ENCODE measurements at regions not wholly inside any gene's neighbourhood (a gene's known extent, or its start where the extent isn't known, plus 50 kb on each side); places are given as distances from the start of the nearest gene placed in this dataset.

DNA sequence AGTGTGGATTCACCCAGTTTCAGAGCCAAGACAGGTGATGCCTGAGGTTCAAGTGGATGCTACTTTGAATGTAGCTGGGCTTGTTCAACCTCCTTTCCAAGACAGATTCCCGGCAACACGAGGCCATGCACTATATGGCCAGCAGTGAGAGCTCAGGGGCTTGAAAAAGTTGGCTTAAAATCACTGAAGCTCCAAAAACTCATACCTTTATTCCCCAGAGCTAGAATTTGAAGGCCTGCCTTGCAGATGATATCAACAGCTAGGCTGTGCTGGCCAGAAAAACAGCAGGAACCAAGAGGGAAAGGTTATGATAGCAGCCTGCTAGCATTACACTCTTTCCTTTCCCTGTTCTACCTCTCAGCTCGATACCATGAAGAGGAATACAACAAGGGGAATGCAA, 120.2 kb upstream of the DAB2 start:
- TF ChIP-seq, protein P1, sequence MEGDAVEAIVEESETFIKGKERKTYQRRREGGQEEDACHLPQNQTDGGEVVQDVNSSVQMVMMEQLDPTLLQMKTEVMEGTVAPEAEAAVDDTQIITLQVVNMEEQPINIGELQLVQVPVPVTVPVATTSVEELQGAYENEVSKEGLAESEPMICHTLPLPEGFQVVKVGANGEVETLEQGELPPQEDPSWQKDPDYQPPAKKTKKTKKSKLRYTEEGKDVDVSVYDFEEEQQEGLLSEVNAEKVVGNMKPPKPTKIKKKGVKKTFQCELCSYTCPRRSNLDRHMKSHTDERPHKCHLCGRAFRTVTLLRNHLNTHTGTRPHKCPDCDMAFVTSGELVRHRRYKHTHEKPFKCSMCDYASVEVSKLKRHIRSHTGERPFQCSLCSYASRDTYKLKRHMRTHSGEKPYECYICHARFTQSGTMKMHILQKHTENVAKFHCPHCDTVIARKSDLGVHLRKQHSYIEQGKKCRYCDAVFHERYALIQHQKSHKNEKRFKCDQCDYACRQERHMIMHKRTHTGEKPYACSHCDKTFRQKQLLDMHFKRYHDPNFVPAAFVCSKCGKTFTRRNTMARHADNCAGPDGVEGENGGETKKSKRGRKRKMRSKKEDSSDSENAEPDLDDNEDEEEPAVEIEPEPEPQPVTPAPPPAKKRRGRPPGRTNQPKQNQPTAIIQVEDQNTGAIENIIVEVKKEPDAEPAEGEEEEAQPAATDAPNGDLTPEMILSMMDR (conservative IDR thresholded peaks at IDR 0.05; ENCODE audit: low read depth) = no peak
- no peak overlapping the region for H3K27ac ChIP-seq
- ChIA-PET POLR2A (ENCODE audit: low non-redundant PET) (no interaction called here), CTCF (interaction anchor here (1.2 to 2.6 kb wide), 2 partner anchors 44 to 169 kb away, joined by 4 to 9 read pairs; no protein-coding TSS in a partner anchor)
- DNase-seq (ENCODE audit: low spot score) = no peak

DNA sequence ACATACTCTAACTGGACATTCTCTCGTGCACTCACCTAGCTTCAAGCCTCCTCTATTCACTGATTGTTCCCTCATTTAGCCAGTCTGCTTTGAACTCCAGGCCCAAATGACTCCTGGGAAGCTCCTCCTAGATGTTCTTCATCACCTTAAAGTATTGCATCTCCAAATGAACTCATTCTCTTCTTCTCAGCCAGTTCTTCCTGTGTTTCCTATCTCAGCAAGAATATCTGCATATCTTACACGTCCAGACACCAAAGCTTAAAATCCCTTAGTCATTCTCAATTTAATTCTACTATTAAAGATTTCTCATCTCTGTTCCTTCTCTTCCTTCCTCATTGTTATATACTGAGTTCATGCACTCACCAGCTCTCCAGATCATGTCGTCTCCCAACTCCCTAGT, 118.6 kb upstream of the DAB2 start:
- H3K27ac ChIP-seq = no peak overlapping the region
- CTCF ChIA-PET = interaction anchor here (2.6 kb wide), 1 partner anchor 167 kb away, joined by 9 read pairs; no protein-coding TSS in a partner anchor
- TF ChIP-seq, protein P1 (conservative IDR thresholded peaks at IDR 0.05; ENCODE audit: low read depth) = no peak
- DNase-seq (ENCODE audit: low spot score) = no peak
- POLR2A ChIA-PET (ENCODE audit: low non-redundant PET) = interaction anchor here (0.5 to 0.8 kb wide), 2 partner anchors 145 to 326 kb away, joined by 3 read pairs; no protein-coding TSS in a partner anchor

DNA sequence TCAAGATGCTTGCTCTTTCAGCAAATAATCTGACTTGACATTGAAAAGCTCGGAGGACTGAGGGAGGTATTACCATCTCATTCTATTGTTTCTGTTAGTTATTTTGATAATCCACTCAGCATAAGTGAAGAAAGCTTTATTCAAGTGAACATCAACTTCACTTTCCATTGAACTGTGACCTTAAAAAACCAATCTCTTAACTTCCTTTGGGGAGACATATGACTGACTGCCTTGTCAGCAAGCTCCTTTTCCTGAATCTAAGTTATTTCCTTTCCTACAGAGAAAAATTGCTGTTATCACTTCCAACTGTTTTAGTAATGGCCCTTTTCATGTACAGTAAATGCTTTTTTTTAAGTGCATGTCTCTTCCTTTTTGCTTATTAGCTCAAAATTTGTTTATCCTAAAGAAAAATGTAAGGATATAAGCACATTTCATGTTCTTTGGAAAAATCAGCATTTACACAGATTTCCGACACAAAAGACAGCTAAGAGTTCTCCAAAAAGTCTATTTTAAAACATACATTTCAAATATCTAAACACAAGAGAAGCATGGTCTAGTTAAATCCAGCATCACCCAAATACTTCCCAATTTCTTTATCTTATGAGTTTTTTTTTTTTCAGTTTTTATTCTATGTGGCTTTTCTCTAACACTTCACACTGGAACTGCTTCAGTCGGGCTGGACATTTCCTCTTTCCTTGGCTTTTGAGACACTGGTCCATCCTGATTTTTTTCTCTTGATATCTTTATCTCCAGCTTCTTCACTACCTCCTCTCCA, 117.9 kb upstream of the DAB2 start:
- TF ChIP-seq, protein P1 (conservative IDR thresholded peaks at IDR 0.05; ENCODE audit: low read depth) = no peak
- no peak overlapping the region for H3K27ac ChIP-seq
- ChIA-PET CTCF (interaction anchor here (0.6 kb wide), 1 partner anchor 9 kb away, joined by 6 read pairs; no protein-coding TSS in a partner anchor), POLR2A (ENCODE audit: low non-redundant PET) (interaction anchor here (0.8 kb wide), 1 partner anchor 326 kb away, joined by 3 read pairs; no protein-coding TSS in a partner anchor)
- DNase-seq (ENCODE audit: low spot score) = no peak

DNA sequence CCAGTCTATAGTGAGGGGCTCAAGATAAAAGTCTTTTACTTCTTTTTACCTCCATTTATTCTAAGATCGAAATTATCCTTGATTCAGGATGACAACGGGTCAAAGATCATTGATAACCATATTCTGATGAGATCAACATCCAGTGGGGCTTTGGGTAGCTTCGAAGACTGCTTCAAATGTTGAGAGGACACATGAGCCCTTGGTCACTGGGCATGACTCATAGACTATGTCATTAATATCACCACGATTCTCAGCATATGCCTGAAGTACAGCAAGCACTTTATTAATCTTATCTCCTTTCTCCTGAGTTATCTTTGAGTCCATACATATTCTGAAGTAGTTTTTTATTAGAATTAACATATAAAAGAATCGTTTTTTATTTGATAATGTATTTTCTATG, 117.1 kb upstream of the DAB2 start:
- POLR2A ChIA-PET (ENCODE audit: low non-redundant PET) = no interaction called here
- H3K27ac ChIP-seq = no peak overlapping the region
- CTCF ChIA-PET = no interaction called here
- TF ChIP-seq, protein P1 (conservative IDR thresholded peaks at IDR 0.05; ENCODE audit: low read depth) = no peak
- no peak for DNase-seq (ENCODE audit: low spot score)

DNA sequence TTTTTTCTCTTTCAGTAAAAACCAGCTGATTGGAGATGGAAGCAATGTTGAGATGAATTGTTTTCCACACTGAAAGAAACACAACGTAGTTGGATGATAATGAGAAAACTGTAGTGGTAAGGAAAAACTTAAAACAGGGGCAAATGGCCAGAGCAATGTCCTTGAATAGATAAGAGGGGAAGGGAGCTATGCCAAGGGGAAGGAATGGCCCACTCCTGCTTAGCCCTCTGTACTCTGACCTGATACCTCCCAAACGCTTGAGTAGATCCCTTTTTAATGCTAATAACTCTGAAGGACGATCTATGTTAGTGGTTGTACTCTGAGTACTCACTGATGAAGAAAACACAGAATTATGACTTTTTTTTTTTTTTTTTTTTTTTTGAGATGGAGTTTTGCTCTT, 114.7 kb upstream of the DAB2 start:
- DNase-seq (ENCODE audit: low spot score) = no peak
- CTCF ChIA-PET = interaction anchor here (0.5 to 1.2 kb wide), 4 partner anchors 14 to 328 kb away, joined by 3 to 4 read pairs (median 3); no protein-coding TSS in a partner anchor
- POLR2A ChIA-PET (ENCODE audit: low non-redundant PET) = no interaction called here
- TF ChIP-seq, protein P1 (conservative IDR thresholded peaks at IDR 0.05; ENCODE audit: low read depth) = no peak
- no peak overlapping the region for H3K27ac ChIP-seq

DNA sequence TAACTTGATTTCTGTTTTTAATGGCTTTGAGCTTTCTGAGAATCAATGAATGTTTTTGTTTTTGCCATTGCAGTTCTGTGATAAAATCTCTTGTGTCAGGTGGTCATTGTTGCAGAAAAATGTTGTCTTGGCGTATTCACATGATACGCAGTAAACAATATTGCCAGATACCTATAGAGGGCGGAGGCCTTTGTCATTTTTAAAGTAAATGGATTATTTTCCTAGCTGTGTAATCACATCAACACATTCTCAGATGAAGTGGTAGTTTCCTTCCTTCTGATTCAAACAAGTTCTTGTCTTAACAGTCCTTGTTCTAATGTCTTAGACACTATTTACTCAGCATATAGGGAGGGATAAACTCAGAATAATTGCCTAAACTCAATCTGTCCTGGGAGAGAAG, 109.9 kb upstream of the DAB2 start:
- POLR2A ChIA-PET (ENCODE audit: low non-redundant PET) = no interaction called here
- CTCF ChIA-PET = interaction anchor here (1.7 kb wide), 1 partner anchor 12 kb away, joined by 4 read pairs; no protein-coding TSS in a partner anchor
- TF ChIP-seq, protein P1 (conservative IDR thresholded peaks at IDR 0.05; ENCODE audit: low read depth) = no peak
- no peak overlapping the region for H3K27ac ChIP-seq
- DNase-seq (ENCODE audit: low spot score) = no peak
